KMS-11 (cell line): ENCODE measurements at regions not wholly inside any gene's neighbourhood (a gene's known extent, or its start where the extent isn't known, plus 50 kb on each side); places are given as distances from the start of the nearest gene placed in this dataset.

Experiments used
- H2AFZ ChIP-seq: fragments of 200-600 bp; sonication (generic); 2 replicates; pipeline ENCODE4 v1.6.1; 2016; ENCODE audit warnings: antibody characterized with exemption, mixed run types, low read depth
- H3K27ac ChIP-seq: fragments of 200-600 bp; sonication (generic); 2 replicates; pipeline ENCODE4 v1.6.1; 2016; ENCODE audit warnings: mild to moderate bottlenecking, mixed run types
- H3K27me3 ChIP-seq: fragments of 200-600 bp; sonication (generic); 2 replicates; pipeline ENCODE4 v1.6.1; 2017; ENCODE audit warnings: mild to moderate bottlenecking, low read depth, mixed run types, moderate library complexity; ENCODE audit not compliant: insufficient read depth
- H3K36me3 ChIP-seq: fragments of 200-600 bp; sonication (generic); 2 replicates; pipeline ENCODE4 v1.6.1; 2017; ENCODE audit warnings: mild to moderate bottlenecking, mixed run types; ENCODE audit not compliant: insufficient read depth
- H3K4me1 ChIP-seq: fragments of 200-600 bp; sonication (generic); 2 replicates; pipeline ENCODE4 v1.6.1; 2016; ENCODE audit warnings: mild to moderate bottlenecking, low read depth, mixed run types; ENCODE audit not compliant: poor library complexity, severe bottlenecking
- H3K4me2 ChIP-seq: fragments of 200-600 bp; sonication (generic); 2 replicates; pipeline ENCODE4 v1.7.0; 2016; ENCODE audit warnings: mild to moderate bottlenecking, mixed run types
- H3K4me3 ChIP-seq: fragments of 200-600 bp; sonication (generic); IDR thresholded peaks from 2 replicates; pipeline ENCODE4 v1.6.1; 2017; ENCODE audit warnings: low read depth, low read length, mixed read lengths; ENCODE audit not compliant: insufficient read depth
- H3K79me2 ChIP-seq: fragments of 200-600 bp; sonication (generic); 2 replicates; pipeline ENCODE4 v1.6.1; 2016; ENCODE audit warnings: low read depth, mixed run types; ENCODE audit not compliant: insufficient read depth
- H3K9ac ChIP-seq: fragments of 200-600 bp; sonication (generic); 2 replicates; pipeline ENCODE4 v1.6.1; 2016; ENCODE audit warnings: mild to moderate bottlenecking, mixed run types
- H4K20me1 ChIP-seq: fragments of 200-600 bp; sonication (generic); 2 replicates; pipeline ENCODE4 v1.6.1; 2016; ENCODE audit warnings: mild to moderate bottlenecking, mixed run types; ENCODE audit not compliant: insufficient read depth
- TF ChIP-seq, protein P1 (sequence below): fragments of 200-600 bp; sonication (generic); conservative IDR thresholded peaks from 2 replicates; pipeline ENCODE4 v1.6.1; 2017; ENCODE audit warnings: low read depth, mild to moderate bottlenecking, antibody characterized with exemption, low read length, moderate library complexity, mixed read lengths

DNA sequence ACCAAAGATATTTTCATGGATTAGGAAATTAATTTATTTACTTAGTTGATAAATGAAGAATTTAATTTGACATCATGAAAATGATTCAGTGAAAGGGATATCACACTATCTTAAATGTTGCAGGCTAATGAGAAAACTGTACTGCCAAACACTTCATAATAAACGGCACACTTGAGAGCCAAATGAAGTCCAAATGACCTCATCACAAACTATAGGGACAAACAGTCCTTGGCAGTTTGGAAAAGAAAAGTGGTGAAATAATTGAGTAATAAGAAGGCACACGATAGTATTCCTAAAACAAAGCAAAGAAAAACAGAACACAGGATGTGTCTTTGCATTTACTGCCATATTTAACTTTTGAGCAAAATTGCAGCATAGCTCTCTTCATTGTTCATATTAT is 116.9 kb upstream of the TLR4 start:
- Histone ChIP-seq H3K27me3 (no peaks in the 10 kb centered on the region), H4K20me1 (no peaks in the 10 kb centered on the region), H3K4me1 (no peaks in the 10 kb centered on the region), H3K9ac (no peak overlapping the region), H2AFZ (no peak overlapping the region), H3K27ac (no peak overlapping the region), H3K4me3 (no peak overlapping the region), H3K79me2 (no peaks in the 10 kb centered on the region), H3K36me3 (no peaks in the 10 kb centered on the region), H3K4me2 (no peak overlapping the region)
- TF ChIP-seq, protein P1, sequence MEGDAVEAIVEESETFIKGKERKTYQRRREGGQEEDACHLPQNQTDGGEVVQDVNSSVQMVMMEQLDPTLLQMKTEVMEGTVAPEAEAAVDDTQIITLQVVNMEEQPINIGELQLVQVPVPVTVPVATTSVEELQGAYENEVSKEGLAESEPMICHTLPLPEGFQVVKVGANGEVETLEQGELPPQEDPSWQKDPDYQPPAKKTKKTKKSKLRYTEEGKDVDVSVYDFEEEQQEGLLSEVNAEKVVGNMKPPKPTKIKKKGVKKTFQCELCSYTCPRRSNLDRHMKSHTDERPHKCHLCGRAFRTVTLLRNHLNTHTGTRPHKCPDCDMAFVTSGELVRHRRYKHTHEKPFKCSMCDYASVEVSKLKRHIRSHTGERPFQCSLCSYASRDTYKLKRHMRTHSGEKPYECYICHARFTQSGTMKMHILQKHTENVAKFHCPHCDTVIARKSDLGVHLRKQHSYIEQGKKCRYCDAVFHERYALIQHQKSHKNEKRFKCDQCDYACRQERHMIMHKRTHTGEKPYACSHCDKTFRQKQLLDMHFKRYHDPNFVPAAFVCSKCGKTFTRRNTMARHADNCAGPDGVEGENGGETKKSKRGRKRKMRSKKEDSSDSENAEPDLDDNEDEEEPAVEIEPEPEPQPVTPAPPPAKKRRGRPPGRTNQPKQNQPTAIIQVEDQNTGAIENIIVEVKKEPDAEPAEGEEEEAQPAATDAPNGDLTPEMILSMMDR = no peak

DNA sequence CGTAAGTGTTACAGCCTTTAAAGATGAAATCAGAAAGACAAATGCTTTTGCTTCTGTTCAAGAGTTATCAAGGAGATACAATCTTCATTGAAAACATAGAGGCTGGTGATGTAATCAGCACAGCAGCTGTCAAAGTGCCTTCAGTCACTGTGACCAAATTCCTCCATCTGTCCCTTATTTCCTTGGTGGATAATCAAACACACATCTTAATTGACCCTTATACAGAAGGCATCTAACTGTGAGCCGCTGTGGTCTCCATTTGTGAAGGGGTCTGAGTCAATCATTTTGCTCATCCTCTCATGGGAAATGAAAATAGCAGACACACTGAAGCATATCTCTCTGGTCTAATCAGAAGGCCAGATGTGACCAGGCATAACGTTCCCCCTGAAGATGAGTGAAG is 130.1 kb upstream of the TLR4 start:
- Histone ChIP-seq H3K27ac (no peak overlapping the region), H4K20me1 (no peaks in the 10 kb centered on the region), H3K36me3 (no peaks in the 10 kb centered on the region)

DNA sequence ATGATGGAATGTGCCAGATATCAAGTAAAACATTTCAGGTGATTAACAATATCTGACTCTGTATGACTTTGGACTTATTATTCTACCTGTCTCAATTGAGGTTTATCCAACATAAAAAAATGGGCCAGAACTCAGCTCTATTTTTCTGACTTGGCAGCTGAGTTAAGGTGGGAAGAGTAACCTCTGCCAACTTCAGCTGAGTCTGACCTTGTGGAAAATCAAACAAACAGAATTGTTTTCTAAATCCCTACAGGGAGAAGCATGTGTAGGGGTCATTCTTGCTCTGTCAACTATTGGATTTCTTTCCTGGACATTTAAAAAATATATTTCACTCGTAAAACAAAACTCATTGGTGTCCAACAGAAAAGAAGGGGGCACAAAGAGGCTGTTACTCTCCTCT is 139.4 kb upstream of the TLR4 start:
- Histone ChIP-seq H4K20me1 (no peaks in the 10 kb centered on the region), H3K79me2 (no peaks in the 10 kb centered on the region), H3K27me3 (no peaks in the 10 kb centered on the region), H3K4me3 (no peak overlapping the region), H3K36me3 (no peaks in the 10 kb centered on the region), H3K27ac (no peak overlapping the region), H2AFZ (no peak overlapping the region), H3K4me1 (no peaks in the 10 kb centered on the region), H3K4me2 (no peak overlapping the region), H3K9ac (no peak overlapping the region)
- TF ChIP-seq, protein P1 = no peak

More for the DNA sequence above, 130.1 kb upstream of the TLR4 start:
- Histone ChIP-seq H2AFZ (no peak overlapping the region), H3K4me3 (no peak overlapping the region), H3K9ac (no peak overlapping the region), H3K4me2 (no peak overlapping the region), H3K27me3 (no peaks in the 10 kb centered on the region), H3K79me2 (no peaks in the 10 kb centered on the region), H3K4me1 (no peaks in the 10 kb centered on the region)
- TF ChIP-seq, protein P1 = no peak

DNA sequence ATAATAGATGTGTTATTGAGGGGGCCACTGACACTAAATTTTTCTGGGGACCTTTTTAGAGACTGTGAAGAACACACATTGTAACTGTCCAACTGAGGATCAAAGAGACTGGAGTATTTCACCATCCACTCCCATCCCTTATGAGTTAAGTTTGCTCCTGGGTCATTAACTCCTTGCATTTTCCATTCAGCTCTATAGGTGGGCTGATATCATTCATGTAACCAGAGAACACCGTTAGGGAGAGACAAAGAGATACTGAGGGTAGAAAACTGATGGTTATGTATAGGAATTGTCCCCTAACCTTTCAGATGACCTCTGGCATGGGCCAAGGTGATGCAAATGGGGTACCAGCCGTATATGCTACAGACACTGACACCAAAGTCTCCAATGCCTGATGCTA is 142.4 kb upstream of the TLR4 start:
- TF ChIP-seq, protein P1 = no peak
- H3K9ac ChIP-seq = no peak overlapping the region
- no peak overlapping the region for H2AFZ ChIP-seq
- no peaks in the 10 kb centered on the region for H3K79me2 ChIP-seq
- no peaks in the 10 kb centered on the region for H4K20me1 ChIP-seq
- no peak overlapping the region for H3K4me2 ChIP-seq
- H3K36me3 ChIP-seq = no peaks in the 10 kb centered on the region
- H3K27me3 ChIP-seq = no peaks in the 10 kb centered on the region
- H3K4me1 ChIP-seq = no peaks in the 10 kb centered on the region
- H3K27ac ChIP-seq = no peak overlapping the region
- H3K4me3 ChIP-seq = no peak overlapping the region
